GM23248 (cell line): ENCODE measurements at regions not wholly inside any gene's neighbourhood (a gene's known extent, or its start where the extent isn't known, plus 50 kb on each side); places are given as distances from the start of the nearest gene placed in this dataset.

Experiments used
- EZH2 ChIP-seq: fragments of 200-600 bp; sonication (generic); IDR thresholded peaks from 2 replicates; pipeline ENCODE4 v1.6.1; 2018; ENCODE audit warnings: antibody characterized with exemption, mild to moderate bottlenecking; ENCODE audit not compliant: insufficient read depth, poor library complexity, severe bottlenecking
- EZH2phosphoT487 ChIP-seq: fragments of 200-600 bp; sonication (generic); IDR thresholded peaks from 2 replicates; pipeline ENCODE4 v1.6.1; 2018; ENCODE audit warnings: antibody characterized with exemption, moderate library complexity, mild to moderate bottlenecking, low read depth; ENCODE audit not compliant: insufficient read depth

GRCh38 chr2:20530520-20530919 lies 83.6 kb downstream of the RHOB start:
- TF ChIP-seq EZH2: no peak
- TF ChIP-seq EZH2phosphoT487: no peak
